ENCODE measurements at regions not wholly inside any gene's neighbourhood (a gene's known extent, or its start where the extent isn't known, plus 50 kb on each side); places are given as distances from the start of the nearest gene placed in this dataset.

DNA sequence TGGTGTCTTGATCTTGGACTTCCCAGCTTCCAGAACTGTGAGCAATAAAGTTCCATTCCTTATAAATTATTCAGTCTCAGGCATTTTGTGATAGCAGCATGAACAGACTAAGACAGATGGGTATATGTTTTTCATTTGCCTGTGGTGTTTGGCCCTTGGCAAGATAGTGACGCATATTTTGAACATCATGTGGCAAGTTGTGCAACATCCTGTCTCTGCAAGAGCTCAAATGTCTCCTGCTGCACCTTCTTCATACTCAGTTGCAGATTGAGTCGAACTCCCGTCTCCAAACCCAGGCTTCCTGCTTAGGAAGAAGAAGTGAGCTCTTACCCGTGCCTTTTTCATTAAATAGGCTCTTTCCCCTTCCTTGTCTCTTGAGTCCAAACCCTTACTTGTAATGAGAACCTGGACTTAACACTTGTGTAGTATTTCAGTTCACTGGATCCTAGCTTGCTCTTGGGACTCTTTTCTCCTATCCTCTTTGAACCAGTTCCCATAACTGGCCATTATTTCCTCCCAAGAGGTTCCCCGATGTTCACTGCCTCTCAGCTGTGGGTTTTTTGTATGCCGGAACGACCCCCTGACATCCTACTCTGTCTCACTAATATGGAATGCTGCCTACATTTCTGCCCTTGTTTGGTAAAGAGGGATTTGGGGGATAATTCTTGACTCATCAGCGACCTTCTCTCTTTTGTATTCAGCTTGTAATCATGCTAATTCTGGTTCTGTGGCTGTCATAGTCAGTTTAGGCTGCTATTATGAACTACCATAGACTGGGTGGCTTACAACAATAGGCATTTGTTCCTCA is 125.0 kb upstream of the KCNK2 start:
- Mint-ChIP-seq H3K4me1 (no peaks in the 10 kb centered on the region), H3K27me3 (peaks cover 8% of the 10 kb centered on the region), H3K4me3 (no peak overlapping the region), H3K9me3 (no peaks in the 10 kb centered on the region), H3K27ac (no peak overlapping the region), H3K36me3 (no peaks in the 10 kb centered on the region)
- DNase-seq: no peak

DNA sequence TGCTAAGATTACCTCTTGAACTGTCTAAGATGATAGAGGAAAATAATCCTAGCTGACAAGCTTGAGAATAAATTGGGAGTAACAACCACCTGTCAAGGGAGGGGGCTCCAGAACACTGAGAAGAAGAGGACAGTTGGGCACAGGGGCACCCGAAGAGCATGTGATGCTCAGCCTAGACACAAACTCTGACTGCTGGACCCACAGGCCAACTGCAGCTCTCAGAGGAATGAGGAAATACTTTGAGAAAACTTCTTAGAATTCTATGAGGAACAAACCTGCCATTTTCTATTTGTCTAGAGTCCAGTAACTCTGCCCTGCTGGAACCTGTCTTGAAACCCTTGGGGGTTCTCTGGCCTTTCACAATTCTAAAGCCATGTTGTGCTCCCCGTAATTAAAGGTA is 124.1 kb upstream of the KCNK2 start:
- DNase-seq: no peak
- Mint-ChIP-seq H3K9me3 (no peaks in the 10 kb centered on the region), H3K36me3 (no peaks in the 10 kb centered on the region), H3K27ac (no peak overlapping the region), H3K4me3 (no peak overlapping the region), H3K4me1 (no peaks in the 10 kb centered on the region), H3K27me3 (peaks cover 8% of the 10 kb centered on the region)

DNA sequence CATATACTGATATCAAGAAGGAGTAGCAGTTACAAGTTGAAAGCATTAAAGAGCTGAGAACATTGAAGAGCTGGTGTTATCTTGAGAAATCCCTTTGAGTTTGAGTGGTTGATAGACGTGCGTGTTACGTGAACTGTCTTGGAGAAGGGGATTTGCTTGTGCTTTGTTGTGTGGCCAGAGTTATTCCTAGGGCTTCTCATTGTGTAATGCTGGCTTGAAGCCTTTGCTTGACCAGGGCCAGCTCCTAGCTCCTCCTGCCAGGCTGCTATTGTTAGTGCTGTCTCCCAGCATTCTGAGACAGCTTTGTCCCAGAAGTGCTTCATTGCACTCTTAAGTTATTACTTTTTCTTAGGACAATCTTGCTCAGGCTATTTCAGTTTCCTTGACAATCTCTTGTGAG is 116.2 kb upstream of the KCNK2 start:
- no peaks in the 10 kb centered on the region for H3K27me3 Mint-ChIP-seq
- H3K4me3 Mint-ChIP-seq: no peak overlapping the region
- no peaks in the 10 kb centered on the region for H3K36me3 Mint-ChIP-seq
- H3K4me1 Mint-ChIP-seq: no peaks in the 10 kb centered on the region
- no peaks in the 10 kb centered on the region for H3K9me3 Mint-ChIP-seq
- DNase-seq: no peak
- H3K27ac Mint-ChIP-seq: no peak overlapping the region

DNA sequence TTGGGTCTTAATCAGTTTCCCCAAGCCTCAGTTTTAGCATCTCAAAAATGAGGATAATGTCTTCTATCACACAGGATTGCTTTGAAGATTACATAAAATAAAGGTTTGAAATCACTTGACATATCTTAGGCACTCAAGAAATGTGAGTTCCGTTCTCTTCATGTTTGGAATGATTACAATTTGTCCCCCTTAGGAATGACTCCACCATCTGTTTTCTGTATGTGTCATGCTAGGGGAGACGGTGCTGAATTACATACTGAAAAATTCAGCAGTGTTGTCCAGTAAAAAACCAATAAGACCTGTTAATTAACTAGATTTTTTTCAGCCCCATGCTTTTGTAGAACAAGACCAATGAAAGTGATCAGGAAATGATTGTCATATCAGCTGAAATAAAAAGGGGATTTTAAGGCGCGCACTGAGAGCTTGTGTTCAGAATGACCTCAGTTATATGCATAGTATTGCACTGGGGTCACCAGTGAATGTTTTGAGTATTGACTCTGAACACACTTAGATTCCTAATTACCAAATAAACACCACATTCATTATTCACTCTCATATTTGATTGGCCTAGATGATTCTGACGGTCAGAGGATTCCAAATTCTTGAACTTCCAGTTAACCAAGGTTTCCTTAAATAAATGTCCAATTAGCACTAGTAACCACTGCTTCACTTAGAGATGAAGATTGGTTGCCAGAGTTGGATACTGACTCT is 114.5 kb upstream of the KCNK2 start:
- H3K36me3 Mint-ChIP-seq: no peaks in the 10 kb centered on the region
- H3K27ac Mint-ChIP-seq: no peak overlapping the region
- H3K4me3 Mint-ChIP-seq: no peak overlapping the region
- DNase-seq: no peak
- no peaks in the 10 kb centered on the region for H3K4me1 Mint-ChIP-seq
- no peaks in the 10 kb centered on the region for H3K27me3 Mint-ChIP-seq
- no peaks in the 10 kb centered on the region for H3K9me3 Mint-ChIP-seq

DNA sequence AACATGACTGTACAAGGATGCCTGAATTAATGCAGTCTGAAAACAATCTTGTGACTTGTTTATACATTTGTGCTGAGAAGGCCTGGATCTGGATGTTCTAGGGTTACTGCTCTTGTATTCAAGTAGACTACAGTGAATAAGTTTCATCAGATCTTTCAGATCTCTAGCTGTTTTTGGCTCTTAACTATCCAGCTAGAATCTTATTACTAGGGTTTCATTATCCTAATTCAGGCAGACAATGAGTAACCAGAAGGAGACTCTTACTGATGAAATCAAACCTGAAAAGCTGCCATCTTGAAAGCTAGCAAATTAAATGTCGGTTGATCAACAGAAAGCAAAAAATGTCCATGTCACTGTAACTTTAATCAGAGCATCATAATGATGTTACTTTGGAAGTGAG is 112.5 kb upstream of the KCNK2 start:
- Mint-ChIP-seq H3K4me3 (no peak overlapping the region), H3K9me3 (no peaks in the 10 kb centered on the region), H3K36me3 (no peaks in the 10 kb centered on the region), H3K27ac (no peak overlapping the region), H3K4me1 (no peaks in the 10 kb centered on the region), H3K27me3 (peaks cover 5% of the 10 kb centered on the region)
- no peak for DNase-seq

DNA sequence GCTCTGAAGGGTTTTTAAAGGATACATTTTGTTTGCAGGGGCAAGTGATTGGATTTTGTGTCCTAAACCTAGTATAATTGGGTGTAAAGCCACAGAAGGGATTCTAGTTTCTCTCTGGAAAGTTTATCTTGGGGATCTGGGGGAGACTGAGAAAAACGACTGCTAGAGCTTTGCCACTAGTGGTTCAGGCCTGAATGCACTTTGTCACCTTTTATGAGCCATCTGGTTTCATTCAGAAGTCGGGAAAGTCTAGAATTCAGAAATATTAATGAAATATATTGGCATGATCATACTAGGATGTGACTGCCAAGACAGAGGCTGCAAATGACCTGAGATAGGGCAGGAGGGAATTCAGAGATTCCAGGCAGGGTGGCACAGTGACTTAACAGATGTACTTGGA is 111.5 kb upstream of the KCNK2 start:
- Mint-ChIP-seq H3K9me3 (no peaks in the 10 kb centered on the region), H3K36me3 (no peaks in the 10 kb centered on the region), H3K27me3 (peaks cover 5% of the 10 kb centered on the region), H3K4me3 (no peak overlapping the region), H3K4me1 (no peaks in the 10 kb centered on the region), H3K27ac (no peak overlapping the region)
- DNase-seq: no peak

DNA sequence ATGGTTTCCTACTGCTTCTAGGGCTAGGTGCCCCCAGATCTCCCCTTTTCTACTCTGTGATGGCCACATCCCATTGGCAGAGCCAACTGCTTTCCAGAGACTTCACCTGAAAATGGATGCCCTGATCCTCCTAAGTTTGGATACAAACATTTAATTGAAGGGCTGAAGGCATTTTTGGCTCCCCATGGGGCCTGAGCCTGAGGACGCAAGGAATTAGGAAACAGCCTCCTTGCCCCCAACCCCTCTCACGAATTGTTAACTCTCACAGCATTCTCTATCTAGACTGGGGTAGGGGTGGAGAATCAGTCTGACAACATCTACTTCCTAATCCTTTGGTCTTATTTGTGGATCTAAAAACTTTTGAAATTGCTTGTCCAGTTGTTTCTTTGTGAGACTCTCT is 108.5 kb upstream of the KCNK2 start:
- Mint-ChIP-seq H3K36me3 (no peaks in the 10 kb centered on the region), H3K27me3 (peaks cover 5% of the 10 kb centered on the region), H3K4me1 (no peaks in the 10 kb centered on the region), H3K9me3 (no peaks in the 10 kb centered on the region), H3K4me3 (no peak overlapping the region), H3K27ac (no peak overlapping the region)
- no peak for DNase-seq

DNA sequence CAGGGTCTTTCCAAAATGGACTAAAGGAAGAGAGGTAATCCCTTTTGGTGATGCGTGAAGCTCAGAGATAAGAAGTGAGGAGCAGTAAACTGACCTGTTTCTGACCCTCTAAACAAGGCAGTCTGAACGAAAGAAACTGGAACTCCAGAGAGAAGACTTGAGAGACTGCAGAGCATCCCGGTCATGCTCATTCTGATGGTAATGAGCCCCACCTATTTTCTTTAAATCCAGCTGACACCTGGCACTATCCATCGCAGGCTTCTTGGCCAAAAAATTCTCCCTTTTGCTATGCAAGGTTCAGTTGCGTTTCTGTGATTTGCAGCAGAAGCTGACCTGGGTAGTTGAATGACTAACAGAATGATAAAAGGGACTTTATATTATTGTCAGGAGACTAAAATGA is 105.9 kb upstream of the KCNK2 start:
- H3K4me3 Mint-ChIP-seq: no peak overlapping the region
- no peaks in the 10 kb centered on the region for H3K36me3 Mint-ChIP-seq
- no peaks in the 10 kb centered on the region for H3K4me1 Mint-ChIP-seq
- H3K27me3 Mint-ChIP-seq: peaks cover 5% of the 10 kb centered on the region
- H3K9me3 Mint-ChIP-seq: no peaks in the 10 kb centered on the region
- DNase-seq: no peak
- H3K27ac Mint-ChIP-seq: no peak overlapping the region

DNA sequence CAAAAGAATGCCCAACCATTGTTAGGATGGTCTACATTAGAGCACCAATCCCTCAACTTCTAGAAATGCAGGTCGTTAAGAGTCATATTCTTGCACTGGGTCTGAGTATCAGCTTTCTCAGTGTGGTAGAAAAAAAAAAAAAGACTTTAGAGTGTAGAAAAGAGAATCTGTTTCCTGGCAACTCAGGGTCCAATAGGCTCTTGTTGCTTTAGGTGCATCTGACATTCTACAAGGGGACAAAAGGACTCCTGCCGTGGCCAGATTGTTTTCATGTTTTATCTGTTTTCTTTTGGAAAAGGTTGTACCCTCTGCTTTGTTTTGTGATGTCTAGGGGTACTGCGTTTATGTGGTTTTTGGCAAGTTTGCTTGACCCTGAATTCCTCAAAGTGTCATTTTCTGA is 105.4 kb upstream of the KCNK2 start:
- Mint-ChIP-seq H3K27ac (no peak overlapping the region), H3K4me3 (no peak overlapping the region), H3K27me3 (peaks cover 5% of the 10 kb centered on the region), H3K9me3 (no peaks in the 10 kb centered on the region), H3K4me1 (no peaks in the 10 kb centered on the region), H3K36me3 (no peaks in the 10 kb centered on the region)
- DNase-seq: no peak

DNA sequence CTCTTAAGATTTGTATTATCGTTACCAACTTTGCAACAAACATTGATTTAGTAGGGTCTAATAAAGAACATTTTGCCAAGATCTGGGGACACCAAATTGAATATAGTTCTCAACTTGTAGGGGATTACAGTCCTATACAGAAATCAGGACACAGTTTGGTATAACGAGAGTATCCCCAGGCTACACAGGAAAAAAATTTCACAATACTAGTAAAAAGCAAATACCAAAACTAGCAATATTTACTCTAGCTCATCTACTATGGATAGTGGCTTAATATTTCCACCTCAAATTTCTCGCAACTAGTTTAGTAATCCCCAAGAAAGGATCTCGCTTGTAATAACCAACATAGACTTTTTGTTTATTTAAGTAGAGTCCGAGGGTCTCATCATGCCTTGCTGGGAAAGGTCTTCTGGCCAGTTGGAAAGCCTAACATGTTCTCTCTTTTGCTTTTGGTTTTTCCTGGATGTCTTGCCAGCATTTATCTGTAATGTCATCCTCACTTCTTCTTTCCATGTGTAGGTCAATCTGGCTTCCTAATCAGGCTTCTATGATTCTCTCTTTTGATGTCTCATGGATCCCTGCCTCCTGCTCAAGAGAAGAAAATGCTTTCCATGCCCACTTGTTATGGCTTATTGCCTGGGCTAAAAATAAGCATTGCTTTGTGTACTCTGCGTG is 104.7 kb upstream of the KCNK2 start:
- H3K9me3 Mint-ChIP-seq: no peaks in the 10 kb centered on the region
- DNase-seq: no peak
- H3K27me3 Mint-ChIP-seq: peaks cover 5% of the 10 kb centered on the region
- H3K4me1 Mint-ChIP-seq: no peaks in the 10 kb centered on the region
- H3K4me3 Mint-ChIP-seq: no peak overlapping the region
- H3K36me3 Mint-ChIP-seq: no peaks in the 10 kb centered on the region
- no peak overlapping the region for H3K27ac Mint-ChIP-seq

DNA sequence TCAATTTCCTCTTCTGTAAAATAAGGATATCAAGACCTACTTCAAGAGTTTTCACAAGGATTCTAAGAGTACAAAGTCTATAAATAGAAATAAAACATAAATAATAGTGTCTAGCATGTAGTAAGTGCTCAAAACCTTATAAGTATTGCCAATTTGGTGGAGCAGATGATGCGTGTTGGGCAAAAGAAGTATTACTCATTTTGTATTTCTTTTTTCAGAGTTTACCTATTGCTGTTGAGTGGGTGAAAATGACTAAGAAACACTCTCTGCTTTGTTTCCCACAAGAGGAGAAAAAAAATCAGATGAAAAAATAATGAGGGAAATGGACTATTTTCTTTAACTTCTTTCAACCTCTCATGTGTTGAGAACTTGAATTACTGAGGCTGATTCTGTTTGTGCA is 103.3 kb upstream of the KCNK2 start:
- Mint-ChIP-seq H3K27ac (no peak overlapping the region), H3K9me3 (no peaks in the 10 kb centered on the region), H3K4me1 (no peaks in the 10 kb centered on the region), H3K27me3 (peaks cover 2% of the 10 kb centered on the region), H3K4me3 (no peak overlapping the region), H3K36me3 (no peaks in the 10 kb centered on the region)
- no peak for DNase-seq

DNA sequence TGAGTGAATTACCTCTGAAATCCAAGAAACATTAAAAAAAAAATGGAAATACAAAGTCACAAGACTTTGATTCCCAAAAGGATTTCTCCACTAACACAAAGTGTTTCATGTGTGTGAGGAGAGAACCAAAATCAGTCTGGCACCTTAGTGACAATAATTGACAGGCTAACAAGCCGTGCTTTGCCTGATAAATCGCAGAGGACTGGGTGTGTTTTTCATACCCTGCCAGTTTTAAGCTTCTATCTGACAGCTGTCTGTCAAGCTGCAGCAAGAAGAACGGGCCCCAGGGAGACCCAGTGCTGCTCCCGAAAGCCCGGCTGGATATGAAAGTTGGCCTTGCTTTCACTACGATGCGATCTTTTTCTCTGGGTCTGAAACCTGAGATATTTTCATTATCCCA is 101.6 kb upstream of the KCNK2 start:
- no peaks in the 10 kb centered on the region for H3K27me3 Mint-ChIP-seq

DNA sequence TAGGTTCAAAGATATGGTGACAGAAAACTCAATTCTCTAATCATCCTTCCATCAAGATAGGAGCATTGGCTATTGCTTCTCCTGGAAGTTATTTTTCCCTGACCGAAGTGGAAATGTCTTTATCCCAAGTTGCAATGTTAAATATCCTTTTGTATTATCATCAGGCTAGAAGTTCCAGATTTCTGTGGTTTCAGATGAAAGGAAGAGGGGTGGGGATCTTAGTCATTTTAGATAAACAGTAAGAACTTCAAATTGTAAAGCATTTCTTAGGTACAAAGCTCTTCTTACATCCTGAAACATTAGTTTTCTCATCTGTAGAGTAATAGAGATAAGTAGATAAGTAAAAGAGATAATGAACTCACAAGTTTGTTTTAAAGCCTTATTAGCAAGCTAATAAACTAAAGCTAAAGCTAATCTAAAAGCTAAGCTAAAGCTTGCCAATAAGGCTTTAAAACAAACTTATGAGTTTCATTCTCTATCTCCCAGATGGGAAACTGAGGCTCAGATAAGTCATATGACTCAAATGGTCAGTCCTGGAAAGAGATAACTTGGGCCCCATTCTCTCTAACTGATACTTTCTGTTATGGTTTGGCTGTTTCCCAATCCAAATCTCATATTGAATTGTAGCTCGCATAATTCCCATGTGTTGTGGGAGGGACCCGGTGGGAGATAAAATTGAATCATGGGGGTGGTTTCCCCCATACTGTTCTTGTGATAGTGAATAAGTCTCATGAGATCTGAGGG is 99.2 kb upstream of the KCNK2 start:
- Mint-ChIP-seq H3K27ac (no peak overlapping the region), H3K27me3 (no peaks in the 10 kb centered on the region), H3K9me3 (peaks cover 4% of the 10 kb centered on the region), H3K4me3 (no peak overlapping the region), H3K36me3 (no peaks in the 10 kb centered on the region), H3K4me1 (no peaks in the 10 kb centered on the region)
- no peak for DNase-seq

More for the DNA sequence above, 101.6 kb upstream of the KCNK2 start:
- H3K4me3 Mint-ChIP-seq: no peak overlapping the region
- no peak overlapping the region for H3K27ac Mint-ChIP-seq
- DNase-seq: no peak
- no peaks in the 10 kb centered on the region for H3K36me3 Mint-ChIP-seq
- H3K9me3 Mint-ChIP-seq: peaks cover 2% of the 10 kb centered on the region
- H3K4me1 Mint-ChIP-seq: no peaks in the 10 kb centered on the region

DNA sequence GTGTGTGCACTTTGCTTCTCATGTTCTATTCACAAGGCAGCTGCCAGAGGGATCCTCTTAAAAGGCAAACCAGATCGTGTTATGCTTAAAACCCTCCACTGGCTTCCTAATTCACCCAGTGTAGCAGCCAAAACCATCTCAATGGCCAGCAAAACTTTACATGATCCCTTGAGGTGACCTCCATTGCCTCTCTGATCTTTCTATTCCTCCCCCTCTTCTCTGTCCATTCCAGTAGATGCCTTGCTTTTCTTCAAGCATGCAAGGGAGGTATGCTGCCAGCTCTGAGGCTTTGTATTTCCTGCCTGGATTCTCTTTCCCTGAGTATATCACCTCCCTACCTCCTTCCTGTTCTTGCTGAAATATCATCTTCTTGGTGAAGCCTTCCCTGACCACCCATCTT is 93.2 kb upstream of the KCNK2 start:
- no peaks in the 10 kb centered on the region for H3K4me1 Mint-ChIP-seq
- no peak for DNase-seq
- H3K36me3 Mint-ChIP-seq: no peaks in the 10 kb centered on the region
- H3K9me3 Mint-ChIP-seq: peaks cover 4% of the 10 kb centered on the region
- H3K27ac Mint-ChIP-seq: no peak overlapping the region
- no peak overlapping the region for H3K4me3 Mint-ChIP-seq
- H3K27me3 Mint-ChIP-seq: no peaks in the 10 kb centered on the region

DNA sequence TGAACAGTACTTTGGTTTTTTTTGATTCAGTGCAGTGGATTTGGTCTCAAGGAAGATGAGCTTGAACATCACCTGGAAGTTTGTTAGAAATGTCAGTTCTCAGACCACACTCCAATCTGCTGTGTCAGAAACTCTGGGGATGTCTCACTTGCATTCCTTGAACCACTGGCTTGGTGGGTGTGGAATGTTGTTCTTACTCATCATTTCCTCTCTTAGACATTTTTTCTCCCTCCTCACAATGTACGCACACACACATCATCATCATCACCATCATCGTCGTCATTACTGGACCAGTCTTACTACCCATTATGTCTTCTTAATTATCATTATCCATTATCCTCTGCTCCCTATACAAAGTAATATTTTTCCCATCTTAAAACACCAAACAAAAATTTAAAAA is 91.9 kb upstream of the KCNK2 start:
- Mint-ChIP-seq H3K27ac (no peak overlapping the region), H3K4me3 (no peak overlapping the region), H3K9me3 (peaks cover 2% of the 10 kb centered on the region), H3K36me3 (no peaks in the 10 kb centered on the region), H3K27me3 (no peaks in the 10 kb centered on the region), H3K4me1 (no peaks in the 10 kb centered on the region)
- DNase-seq: no peak
